ENCODE measurements at regions not wholly inside any gene's neighbourhood (a gene's known extent, or its start where the extent isn't known, plus 50 kb on each side); places are given as distances from the start of the nearest gene placed in this dataset.
"Not testable (repeated sequence)": the region's sequence is repeated elsewhere in the genome, so short reads cannot be mapped to it uniquely, and the experiment has no call there.

DNA sequence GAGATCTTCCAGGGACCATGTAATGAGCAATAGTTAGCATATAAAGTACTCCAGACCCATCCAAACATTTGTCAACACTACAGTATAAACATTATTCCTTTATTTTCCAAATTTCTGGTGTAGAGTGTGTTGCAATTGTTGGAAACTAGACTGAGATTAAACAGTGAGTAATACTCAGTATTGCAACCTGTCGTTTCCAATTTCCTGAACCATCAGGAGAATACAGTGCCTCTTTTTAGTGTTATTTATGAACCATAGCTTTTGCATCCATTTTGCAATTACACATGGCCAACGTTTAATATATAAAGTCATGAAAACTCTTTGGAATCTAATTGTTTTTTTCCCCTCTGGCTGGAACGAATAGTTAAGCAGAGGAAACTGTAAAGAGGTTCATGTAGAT, 58.3 kb upstream of the DHRSX start:
- 38 to 50% (median 42%) methylated on average over 3 of the region's 3 CpGs for WGBS, 3 donors
- intact Hi-C loops (cut with DNase I) = no loop called here
- Histone ChIP-seq H3K4me3 (no peak overlapping the region), H3K36me3 (no peaks in the 10 kb centered on the region), H3K4me1 (ENCODE audit: insufficient read depth) (no peaks in the 10 kb centered on the region), H3K9me3 (no peaks in the 10 kb centered on the region), H3K27ac (no peak overlapping the region), H3K27me3 (no peaks in the 10 kb centered on the region)
- DNase-seq = no peak
- TF ChIP-seq POLR2A (IDR thresholded peaks at IDR 0.05) (no peak), EP300 (IDR thresholded peaks at IDR 0.05) (no peak)
- TF ChIP-seq, protein P1, sequence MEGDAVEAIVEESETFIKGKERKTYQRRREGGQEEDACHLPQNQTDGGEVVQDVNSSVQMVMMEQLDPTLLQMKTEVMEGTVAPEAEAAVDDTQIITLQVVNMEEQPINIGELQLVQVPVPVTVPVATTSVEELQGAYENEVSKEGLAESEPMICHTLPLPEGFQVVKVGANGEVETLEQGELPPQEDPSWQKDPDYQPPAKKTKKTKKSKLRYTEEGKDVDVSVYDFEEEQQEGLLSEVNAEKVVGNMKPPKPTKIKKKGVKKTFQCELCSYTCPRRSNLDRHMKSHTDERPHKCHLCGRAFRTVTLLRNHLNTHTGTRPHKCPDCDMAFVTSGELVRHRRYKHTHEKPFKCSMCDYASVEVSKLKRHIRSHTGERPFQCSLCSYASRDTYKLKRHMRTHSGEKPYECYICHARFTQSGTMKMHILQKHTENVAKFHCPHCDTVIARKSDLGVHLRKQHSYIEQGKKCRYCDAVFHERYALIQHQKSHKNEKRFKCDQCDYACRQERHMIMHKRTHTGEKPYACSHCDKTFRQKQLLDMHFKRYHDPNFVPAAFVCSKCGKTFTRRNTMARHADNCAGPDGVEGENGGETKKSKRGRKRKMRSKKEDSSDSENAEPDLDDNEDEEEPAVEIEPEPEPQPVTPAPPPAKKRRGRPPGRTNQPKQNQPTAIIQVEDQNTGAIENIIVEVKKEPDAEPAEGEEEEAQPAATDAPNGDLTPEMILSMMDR (IDR thresholded peaks at IDR 0.05) = no peak

DNA sequence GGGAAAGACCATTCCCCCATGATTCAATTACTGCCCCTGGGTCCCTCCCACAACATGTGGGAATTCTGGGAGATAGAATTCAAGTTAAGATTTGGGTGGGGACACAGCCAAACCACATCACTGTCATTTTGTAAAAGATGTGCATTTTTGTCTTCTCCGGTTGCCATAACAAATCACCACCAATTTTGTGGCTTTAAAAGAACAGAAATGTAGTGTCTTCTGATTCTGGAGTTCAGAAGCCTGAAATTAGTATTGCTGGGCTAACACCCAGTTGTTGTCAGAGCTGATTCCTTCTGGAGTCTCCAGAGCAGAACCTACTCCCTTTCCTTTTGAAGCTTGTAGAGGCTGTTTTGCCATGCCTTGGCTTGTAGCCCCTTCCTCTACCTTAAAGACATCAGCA, 54.1 kb upstream of the DHRSX start:
- no peaks in the 10 kb centered on the region for H3K9me3 ChIP-seq
- H3K4me1 ChIP-seq (ENCODE audit: insufficient read depth) = no peaks in the 10 kb centered on the region
- DNase-seq = no peak
- intact Hi-C loops (cut with DNase I) = no loop called here
- H3K4me3 ChIP-seq = no peak overlapping the region
- TF ChIP-seq, protein P1 (IDR thresholded peaks at IDR 0.05) = no peak
- TF ChIP-seq EP300 (IDR thresholded peaks at IDR 0.05) (no peak), POLR2A (IDR thresholded peaks at IDR 0.05) (no peak)
- H3K27ac ChIP-seq = no peak overlapping the region
- WGBS, 3 donors = 93 to 98% (median 94%) methylated on average over 1 of the region's 1 CpG
- H3K36me3 ChIP-seq = no peaks in the 10 kb centered on the region
- no peaks in the 10 kb centered on the region for H3K27me3 ChIP-seq

DNA sequence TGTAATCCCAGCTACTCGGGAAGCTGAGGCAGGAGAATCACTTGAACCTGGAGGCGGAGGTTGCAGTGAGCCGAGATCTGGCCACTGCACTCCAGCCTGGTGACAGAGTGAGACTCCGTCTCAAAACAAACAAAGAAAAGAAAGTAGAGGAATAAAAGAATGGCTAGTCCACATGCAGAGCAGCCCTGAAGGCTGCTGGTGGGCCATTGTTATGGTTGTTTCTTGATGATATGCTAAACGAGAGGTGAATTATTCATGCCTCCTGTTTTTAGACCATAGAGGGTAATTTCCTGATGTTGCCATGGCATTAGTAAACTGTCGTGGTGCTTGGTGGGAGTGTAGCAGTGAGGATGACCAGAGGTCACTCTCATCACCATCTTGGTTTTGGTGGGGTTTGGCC, 53.3 kb upstream of the DHRSX start:
- H3K9me3 ChIP-seq; H3K4me3 ChIP-seq; intact Hi-C loops (cut with DNase I); H3K27me3 ChIP-seq; H3K27ac ChIP-seq; DNase-seq; H3K36me3 ChIP-seq; H3K4me1 ChIP-seq (ENCODE audit: insufficient read depth): not testable (repeated sequence)
- WGBS, 3 donors = 74 to 78% (median 78%) methylated on average over 6 of the region's 6 CpGs

DNA sequence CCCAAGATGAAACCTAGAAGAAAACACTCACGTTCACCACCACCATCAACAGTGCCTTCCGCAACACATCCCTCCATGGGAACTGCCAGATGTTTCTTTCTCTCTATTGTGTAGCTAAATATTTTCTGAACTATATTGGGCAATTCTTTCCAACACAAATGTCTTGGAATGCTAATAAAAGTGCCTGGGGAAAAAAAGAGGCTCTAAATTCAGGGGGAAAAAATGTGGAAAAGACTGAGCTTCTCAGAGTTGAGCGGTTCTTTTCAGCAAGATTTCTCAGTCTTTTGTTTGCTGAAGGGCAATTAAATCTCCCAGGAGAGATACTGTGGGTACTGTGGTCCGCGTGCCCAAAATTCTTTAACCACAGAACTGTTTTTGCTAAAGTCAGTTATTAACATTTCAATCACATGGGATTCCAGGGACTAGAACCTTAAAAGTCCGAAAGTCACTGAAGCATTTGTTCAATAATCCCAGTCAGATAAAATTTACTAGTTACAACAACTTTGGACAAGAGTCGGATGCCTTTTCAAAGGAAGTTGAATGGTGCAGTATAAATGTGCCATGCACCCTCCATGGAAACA, 51.9 kb upstream of the DHRSX start:
- WGBS, 3 donors = 8 to 13% (median 13%) methylated on average over 7 of the region's 7 CpGs
- Histone ChIP-seq H3K36me3 (no peaks in the 10 kb centered on the region), H3K4me1 (ENCODE audit: insufficient read depth) (no peaks in the 10 kb centered on the region), H3K27me3 (no peaks in the 10 kb centered on the region), H3K27ac (no peak overlapping the region), H3K9me3 (no peaks in the 10 kb centered on the region), H3K4me3 (no peak overlapping the region)
- no peak for DNase-seq
- intact Hi-C loops (cut with DNase I) = no loop called here
- TF ChIP-seq EP300 (IDR thresholded peaks at IDR 0.05) = no peak
- no peak for TF ChIP-seq POLR2A (IDR thresholded peaks at IDR 0.05)
- TF ChIP-seq, protein P1 (IDR thresholded peaks at IDR 0.05) = no peak

DNA sequence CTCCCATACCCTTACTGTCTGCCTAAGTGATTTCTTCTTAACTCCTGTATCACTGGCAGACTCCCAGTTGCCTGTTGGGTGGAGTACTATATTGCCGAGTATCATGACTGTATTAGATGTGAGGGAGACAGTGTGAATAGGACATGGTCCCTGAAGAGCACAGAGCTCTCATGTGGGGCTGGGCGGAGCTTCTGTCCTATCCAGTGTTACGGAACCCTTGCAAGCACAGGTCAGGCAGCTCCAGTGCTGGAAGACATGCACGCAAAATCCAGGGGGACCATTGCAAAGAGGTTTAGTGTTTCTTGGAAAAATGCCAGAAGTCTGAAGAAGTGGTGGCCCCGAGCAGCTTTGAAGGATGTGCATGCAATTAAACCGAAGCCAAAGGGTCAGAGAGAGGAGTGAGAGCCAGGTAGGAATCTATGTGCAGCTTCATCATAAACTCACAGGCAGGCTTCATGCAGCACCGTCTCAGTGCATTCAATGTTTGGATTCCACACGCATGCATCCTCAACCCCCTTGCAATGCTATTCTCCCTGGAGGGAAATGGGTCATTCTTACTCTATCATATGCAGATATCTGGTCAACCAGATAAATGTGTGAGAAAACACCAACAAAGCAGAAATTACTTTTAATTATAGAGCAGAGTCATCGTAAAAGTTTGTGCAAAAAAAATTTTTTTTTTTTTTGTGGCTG, 49.7 kb upstream of the DHRSX start:
- no peaks in the 10 kb centered on the region for H3K27me3 ChIP-seq
- H3K36me3 ChIP-seq = no peaks in the 10 kb centered on the region
- no peak overlapping the region for H3K27ac ChIP-seq
- TF ChIP-seq POLR2A (IDR thresholded peaks at IDR 0.05) (no peak), EP300 (IDR thresholded peaks at IDR 0.05) (no peak)
- TF ChIP-seq, protein P1 (IDR thresholded peaks at IDR 0.05) = no peak
- DNase-seq = no peak
- no peaks in the 10 kb centered on the region for H3K9me3 ChIP-seq
- WGBS, 3 donors = 41 to 48% (median 42%) methylated on average over 9 of the region's 9 CpGs
- no peak overlapping the region for H3K4me3 ChIP-seq
- no peaks in the 10 kb centered on the region for H3K4me1 ChIP-seq (ENCODE audit: insufficient read depth)
- intact Hi-C loops (cut with DNase I) = no loop called here
